Dermis blood vessel endothelial cell (primary cell): ENCODE measurements at regions not wholly inside any gene's neighbourhood (a gene's known extent, or its start where the extent isn't known, plus 50 kb on each side); places are given as distances from the start of the nearest gene placed in this dataset.

Source experiments
- DNase-seq: peaks from one replicate; pipeline ENCODE4 v3.0.0; 2010

DNA sequence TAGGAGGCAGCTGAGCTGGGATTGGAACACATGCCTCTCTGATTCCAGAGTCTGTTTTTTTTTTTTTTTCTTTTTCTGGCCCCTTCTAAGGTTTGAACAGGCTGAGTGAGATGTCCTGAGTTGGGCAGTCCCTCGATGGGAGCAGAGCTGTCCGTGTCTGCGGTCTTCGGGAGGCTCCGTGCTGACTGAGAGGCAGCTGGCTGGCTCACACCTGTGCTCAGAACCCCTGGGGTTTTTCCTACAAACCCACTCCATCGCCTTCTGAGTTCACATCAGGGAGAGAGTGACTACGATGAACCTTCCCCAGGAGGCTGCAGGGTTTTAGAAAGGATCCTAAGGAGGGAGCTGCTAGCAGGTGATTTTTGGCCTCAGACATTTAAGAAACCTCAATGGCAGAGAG is 92.5 kb downstream of the IRF8 start:
- no peak for DNase-seq

DNA sequence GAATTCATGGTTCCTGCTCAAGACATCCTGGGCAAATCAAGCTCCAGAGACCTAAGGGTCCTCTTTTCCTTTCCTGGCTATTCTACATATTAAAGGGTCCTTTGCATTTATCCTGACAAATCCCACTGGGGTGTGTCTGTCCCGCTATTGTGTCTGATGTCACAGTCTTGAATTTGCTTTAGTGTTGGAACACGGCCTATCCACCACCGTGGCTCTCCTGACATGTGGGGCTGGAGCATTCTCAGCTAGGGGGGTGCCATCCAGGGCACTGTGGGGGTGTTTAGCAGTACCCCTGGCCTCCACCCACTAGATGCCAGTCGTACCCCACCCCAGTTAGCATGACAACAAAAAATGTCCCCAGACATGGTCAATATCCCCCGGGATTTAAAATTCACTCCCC is 92.9 kb downstream of the IRF8 start:
- DNase-seq, result no peak

DNA sequence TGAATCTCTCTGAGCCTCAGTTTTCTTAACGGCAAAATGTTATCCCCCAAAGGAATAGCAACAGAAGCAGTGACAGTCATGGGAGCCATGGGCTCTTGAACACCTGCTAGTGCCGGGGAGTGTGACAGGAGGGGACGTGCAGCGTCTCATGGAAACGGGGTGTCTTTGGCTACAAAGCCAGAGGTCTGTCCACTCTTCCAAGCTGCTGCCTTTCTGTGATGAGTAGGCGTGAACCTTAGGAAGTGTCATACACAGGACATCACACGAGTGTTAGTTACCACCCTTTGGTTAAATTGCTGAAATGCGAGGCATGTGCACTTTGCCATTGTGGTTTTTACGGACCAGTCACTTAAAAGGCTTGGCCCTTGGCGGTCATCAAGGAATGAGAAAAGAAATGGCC is 93.4 kb downstream of the IRF8 start:
- no peak for DNase-seq

DNA sequence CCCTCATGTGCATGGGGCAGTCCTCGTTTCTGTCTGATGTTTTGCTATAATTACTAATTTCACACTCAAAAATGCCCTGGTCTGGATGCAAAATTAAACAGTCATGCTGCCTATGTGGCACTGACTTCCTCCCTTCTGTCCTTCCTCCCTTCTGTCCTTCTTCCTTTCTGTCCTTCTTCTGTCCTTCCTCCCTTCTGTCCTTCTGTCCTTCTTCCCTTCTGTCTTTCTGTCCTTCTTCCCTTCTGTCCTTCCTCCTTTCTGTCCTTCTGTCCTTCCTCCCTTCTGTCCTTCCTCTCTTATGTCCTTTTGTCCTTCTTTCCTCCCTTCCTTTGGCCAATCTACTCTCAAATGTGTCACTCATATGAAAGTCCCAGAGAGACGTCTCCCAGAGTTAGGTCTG is 93.8 kb downstream of the IRF8 start:
- DNase-seq, result no peak

DNA sequence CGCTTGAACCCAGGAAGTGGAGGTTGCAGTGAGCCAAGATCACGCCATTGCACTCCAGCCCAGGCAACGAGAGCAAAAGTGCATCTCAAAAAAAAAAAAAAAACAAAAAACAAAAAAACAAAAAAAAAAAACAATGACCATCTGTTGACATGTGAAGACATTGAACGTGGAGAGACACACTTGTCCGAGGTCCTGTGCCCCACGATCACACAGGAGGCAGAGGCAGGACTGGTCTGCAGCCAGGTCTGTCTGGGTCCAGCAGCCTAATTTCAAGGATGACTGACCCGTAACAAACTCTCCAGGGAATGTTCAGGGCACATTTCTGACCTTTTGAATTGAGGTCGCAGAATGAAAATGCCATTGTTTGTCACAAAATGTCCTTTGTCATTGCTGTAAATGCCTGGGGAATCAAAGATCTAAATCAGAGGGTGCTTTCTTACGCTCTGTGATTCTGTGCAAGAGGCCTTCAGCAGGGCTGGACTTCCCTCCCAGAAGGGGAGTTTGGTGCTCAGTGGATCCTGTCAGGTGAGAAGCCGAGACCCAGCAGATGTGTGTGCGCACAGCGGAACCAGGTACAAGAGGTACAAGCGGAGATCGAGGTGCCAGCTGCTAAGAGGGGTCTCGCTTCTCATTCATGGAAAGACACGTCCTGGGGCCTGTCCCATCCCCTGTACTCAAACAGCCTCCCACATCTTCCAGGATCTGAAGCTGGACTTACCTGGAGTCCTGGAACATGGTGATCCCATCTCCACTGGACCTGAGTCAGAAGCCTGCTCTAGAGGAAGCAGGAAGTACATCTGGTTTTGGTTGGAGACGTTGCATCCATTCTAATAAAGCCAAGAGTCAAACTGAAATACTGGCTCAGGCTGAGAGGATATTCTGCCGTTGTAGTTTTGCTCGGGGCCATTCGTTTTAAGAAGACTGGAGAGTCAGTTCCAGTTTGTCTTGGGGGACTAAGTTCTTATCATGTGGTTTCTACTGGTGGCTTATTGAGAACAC is 95.8 kb downstream of the IRF8 start:
- DNase-seq, result no peak

DNA sequence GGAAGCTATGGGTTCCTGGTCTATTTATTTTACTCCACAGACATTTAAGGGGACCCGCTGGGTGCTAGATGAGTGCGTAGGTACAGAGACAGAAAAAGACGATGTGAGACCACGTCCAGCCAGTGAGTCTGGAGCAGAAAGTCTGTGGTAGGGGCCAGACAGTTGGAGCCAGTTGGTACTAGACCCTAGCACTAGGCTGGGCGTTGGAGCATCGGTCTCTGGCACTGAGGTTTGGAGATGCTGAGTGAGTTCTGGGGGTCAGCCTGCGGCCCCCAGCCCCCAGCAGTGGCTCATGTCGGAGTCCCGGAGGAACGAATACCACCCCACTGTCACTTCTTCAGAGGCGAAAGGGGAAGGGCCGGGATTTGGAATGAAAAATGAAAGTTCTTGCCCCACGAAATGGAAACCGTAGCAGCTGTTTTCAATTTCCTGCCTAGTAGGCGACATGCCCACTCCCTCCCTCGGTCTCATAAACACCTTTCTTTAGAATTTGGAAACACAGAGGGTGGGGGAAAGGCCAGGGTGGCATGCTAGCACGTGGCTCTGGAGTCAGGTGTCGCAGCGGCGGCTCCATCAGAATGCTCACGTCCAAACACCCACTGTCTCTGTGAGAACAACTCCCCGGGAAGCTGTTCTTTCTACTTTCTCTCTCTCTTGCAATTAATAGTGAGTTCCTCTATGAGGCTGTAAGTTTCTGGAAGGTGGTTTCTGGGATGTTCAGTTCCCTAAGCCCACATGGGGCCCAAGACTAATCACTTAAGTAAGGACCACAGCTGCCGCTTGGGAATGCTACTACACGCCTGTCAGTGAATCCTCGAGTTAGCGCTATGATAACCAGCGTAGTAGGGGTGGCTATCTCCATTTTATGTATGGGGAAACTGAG is 96.8 kb downstream of the IRF8 start:
- no peak for DNase-seq

DNA sequence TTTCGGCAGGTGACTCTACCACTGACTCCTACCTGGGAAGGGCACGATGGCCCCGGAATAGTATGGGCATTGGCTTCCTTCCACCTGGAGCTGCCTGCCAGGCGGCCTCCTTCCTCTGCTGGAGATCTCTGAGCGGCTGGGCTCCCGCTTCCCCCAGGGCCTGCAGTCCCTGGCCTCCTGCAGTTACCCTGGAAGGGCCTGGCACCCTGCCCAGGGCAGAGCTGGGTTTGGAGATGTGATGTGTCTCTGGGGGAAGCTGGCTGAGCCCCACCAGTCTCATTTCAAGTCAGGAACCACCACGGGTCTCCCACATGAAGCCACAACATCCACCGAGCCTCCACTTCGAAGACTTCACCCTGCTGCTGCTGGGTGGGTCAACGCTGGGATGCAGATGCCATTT is 97.9 kb downstream of the IRF8 start:
- no peak for DNase-seq

DNA sequence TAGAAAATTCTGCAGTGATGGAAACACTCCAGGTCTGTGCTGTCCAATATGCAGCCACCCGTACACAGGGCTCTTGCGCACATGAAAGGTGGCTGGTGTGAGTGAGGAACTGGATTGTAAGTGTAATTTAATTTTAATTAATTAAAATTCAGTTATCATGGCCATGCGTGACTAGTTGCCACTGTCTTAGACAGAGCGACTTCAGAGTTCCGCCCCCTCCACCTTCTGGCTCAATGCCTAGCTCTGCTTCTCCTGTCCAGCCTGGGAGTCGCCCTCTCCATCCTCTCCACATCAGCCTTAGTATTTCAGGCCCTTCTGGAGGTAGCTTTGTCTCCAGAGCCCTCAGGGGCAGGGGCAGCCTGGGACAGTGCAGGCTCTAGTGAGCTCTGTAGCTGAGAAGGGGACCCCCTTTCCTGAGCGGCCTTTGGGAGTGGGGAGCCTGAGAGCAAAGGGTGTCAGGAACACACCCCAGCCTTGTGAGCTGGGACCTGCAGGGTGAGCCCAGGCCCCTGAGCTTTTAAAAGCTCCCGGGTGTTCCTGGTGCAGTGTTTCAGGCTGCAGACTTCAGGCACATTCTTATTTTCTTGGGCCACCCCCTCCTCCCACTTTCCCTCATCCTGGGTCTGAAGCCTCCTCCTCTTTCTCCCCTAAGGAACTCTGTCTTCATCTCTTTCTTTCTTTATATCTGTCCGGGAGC is 99.4 kb downstream of the IRF8 start:
- no peak for DNase-seq

DNA sequence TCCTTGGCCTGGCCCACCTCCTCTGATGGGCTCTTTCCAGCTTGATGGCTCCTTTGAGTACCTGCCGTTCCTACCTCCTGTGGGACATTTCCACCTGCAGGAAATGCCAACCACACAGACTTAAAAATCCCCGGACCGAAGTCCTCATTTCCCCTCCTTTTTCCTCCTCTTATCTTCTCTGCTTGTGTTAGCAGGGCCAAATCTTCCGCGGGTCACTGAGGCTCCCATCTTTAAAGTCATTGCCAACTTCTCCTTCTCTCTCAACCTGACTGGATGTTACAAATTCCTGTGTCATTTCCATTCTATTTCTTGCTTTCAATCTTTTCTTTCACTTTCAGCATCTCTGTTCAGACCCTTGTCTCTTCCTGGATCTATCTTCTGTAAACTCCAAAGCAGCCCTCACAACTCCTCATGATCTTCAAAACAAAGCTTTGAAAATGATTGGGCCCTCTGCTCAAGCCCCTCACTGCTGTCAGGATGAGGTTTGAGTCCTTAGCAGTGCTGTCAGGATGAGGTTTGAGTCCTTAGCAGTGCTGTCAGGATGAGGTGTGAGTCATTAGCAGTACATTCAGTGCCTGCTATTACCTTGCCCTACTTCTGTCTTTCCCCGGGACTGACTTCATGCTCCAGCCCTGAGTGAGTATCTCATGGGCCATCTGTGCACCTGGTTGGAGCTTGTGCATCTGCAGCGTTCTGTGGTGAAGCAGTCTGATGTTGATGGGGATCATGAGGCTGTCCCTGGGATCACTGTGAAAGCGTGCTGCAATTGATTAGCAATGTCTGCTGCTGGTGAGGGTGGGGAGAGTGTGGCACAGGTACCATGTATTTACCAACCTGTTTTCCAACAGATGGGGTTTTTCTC is 100.1 kb downstream of the IRF8 start:
- DNase-seq, result no peak

DNA sequence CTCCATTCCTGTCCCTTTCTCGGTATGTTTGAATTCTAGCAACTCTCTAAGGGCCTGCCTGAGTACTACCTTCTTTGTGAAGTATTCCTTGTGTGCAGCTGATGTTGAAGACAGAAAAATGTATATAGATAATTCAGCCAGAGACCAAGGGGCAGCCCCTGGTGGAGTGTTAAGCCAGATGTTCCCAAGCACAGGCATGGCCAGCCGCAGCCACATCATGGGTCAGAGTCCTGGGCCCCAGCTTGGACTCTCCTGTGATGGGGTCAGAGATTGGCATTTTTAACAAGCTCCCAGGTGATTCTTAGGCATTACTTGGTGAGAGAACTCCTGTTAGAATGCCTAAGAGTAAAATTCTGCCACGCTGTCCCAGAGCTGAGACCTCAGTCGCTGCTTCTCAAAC is 100.8 kb downstream of the IRF8 start:
- no peak for DNase-seq

DNA sequence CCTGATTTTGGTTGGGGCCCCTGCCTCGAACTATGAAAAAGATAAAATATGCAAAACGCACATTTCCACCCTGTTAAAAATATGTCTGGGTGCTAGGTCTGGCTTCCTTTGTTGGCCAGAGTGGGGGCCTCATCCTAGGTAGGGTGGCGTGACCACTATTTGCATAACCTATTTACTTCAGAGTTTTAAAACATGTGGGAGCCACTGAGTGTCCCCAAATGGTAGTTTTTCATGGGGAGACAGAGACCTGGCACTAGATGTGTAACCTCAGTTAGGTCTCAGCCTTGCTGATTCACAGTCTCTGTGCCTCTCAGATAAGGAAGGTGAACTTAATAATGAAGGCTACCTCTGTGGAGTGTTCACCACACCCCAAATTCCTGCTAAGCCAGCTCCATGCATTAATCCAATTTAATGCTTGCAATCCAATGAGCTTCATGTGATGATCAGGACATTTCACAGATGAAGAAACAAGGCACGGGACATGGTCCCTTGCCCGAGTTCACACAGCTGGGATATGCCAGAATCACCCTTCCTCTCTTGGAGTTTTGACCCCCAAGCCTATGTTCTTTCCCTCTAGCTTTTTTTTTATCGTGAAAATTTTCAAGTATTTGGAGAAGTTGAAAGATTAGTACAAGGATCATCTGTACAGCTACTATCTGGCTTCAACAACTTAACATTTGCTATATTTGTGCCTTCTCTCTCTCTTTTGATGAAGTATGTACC is 103.4 kb downstream of the IRF8 start:
- no peak for DNase-seq

DNA sequence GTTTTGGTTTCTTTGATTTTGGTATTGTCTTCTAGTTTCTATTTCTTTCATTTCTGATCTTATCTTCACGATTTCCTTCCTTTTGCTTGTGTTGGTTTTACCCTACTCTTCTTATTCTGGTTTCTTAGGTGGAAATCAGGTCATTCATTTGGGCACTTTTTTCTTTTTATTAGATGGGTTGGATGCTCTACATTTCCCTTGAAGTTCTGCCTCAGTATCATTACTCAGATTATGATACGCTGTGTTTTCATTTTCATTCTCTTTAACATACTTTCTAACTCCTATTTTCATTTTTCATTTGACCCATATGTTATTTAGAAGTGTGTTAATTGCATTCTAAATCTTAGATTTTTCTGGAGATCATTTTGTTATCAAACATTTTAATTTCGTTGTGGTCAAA is 108.6 kb downstream of the IRF8 start:
- no peak for DNase-seq

DNA sequence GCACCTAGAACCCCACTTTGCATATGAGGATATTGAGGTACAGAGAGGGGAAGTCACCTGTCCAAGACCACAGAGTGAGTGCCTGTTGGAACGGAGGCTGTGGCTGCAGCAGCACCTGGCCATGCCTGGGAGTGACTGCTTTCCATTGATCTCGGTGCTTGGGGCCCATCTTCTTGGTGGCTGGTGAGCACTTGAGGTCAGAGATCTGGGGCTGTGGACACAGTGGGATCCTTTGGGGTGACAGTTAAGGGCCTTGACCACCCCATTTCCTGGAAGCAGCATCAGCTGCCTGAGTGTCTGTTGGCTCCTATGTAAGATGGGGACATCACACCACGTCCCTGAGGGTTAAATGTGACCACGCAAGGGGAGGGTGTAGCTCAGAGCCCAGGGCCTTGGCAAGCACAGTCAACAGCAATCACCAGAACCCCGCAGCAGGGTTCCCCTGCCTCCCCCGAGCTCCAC is 111.7 kb downstream of the IRF8 start:
- DNase-seq, result no peak

DNA sequence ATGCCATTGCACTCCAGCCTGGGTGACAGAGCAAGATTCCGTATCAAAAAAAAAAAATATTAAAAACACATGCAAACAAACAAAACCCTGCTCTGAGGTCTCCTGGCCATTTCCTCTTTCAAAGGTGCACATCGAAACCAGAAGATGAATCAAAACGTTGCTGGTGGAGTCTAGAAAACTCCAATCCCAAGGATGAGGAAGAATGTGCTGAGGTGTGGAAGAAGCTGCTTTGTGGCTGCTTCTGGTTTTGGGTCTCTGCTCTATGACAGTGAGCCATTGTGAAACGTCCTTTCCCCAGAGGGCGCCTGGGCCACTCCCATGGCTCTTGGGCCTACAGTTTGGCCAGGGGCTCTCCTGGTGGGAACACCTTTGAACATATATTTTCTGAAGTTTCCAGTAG is 112.6 kb downstream of the IRF8 start:
- no peak for DNase-seq

DNA sequence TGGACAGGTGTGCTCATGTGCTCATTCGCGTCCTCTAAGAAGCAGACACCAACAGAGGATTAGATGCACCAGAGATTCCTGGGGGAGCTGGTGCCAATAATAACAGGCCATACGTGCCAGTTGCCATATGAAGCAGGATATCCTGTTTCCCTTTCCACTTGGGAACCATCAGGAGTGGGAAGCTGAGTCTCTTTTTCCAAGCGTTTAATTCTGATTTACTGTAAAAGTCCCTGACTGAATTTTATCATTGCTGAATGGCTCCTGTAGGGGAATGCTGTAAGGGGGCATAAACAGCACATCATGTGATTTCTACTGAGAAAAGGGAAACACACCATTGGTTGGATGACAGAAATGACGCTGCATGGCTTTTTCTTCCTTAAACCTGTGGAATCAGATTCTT is 113.3 kb downstream of the IRF8 start:
- peak; percentile 51 for DNase-seq

DNA sequence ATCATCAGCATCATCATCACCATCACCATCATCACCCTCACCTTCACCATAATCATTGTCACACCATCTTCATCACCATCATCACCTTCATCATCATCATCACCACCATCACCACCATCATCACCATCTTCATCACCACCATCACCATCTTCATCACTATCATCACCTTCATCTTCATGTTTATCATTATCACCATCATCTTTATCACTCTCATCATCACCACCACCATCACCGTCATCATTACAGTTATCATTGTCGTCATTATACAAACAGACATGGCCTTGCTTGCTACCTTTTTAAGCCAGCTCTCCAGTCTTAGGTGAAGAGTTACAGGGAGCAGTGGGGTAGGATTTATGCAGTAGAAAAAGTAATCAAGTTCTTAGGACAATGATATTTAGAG is 114.9 kb downstream of the IRF8 start:
- no peak for DNase-seq

DNA sequence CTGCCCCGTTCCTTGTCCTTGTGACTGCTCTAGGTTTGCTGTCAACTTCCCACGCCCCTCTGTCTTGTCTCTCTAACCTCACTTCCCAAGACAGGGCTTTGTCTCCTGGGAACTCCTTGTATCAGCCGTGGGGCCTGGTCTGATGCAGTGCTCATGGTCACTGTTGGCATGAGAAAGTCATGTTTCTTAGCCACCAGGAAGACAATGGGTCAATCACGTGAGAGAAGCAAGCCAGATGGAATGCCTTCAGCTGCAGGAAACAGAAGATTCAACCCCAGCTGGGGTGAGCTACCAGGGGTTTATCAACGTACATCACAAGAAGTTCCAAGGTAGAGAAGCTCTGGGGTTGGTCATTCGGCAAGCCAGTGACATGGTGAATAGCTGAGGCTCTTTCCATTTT is 116.6 kb downstream of the IRF8 start:
- peak; percentile 56 for DNase-seq

DNA sequence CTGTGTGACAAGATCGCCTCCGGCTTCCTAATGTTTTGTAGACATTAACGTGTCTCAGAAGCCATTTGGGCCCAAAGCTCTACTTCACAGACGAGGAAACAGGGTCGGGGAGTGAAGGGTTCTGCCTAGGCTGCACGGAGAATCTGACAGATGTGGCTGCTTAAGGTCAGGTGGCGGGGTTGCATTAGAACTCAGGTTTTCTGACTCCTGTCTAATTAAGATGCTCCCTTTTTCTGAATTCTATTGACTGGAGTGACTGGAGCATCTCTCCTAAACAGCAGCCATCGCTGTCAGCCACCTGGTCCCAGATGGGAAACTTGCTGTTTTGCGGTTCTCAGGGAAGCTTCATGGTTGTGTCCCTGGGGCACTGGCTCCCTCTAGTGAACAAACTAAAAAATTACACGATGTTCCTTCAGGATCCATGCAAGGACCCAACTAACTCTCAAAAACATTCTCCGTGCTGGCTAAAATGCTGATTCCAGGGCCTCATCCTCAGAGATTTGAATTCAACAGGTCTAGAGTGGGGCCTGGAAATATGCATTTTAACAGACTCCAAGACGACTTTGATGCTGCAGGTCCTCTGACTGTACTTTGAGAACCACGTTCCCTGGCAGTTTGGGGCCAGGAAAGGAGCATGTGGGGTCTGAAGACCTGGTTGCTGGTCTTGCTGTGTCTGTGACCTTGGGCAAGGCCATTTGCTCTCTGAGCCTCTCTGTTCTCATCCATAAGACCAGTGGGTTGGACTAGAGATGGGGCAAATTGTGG is 117.4 kb downstream of the IRF8 start:
- DNase-seq, result peak; percentile 79

DNA sequence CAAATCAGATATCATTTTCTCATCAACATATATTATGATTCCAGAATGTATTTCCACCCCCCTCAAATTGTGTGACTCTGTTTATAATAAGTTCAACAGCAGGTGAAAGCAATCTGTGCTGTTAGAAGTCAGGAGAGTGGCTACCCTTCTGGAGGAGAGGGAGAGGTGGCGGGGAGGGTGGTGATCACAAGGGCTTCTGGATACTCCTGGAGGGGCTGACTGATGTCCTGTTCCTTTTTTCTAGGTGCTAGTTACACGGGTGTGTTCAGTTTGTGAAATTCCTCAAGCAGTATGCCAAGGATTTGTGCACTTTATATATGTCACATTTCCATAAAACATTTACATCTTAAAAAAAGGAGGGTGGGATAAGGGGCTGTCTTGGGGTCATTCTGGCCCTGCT is 119.1 kb downstream of the IRF8 start:
- DNase-seq, result no peak

DNA sequence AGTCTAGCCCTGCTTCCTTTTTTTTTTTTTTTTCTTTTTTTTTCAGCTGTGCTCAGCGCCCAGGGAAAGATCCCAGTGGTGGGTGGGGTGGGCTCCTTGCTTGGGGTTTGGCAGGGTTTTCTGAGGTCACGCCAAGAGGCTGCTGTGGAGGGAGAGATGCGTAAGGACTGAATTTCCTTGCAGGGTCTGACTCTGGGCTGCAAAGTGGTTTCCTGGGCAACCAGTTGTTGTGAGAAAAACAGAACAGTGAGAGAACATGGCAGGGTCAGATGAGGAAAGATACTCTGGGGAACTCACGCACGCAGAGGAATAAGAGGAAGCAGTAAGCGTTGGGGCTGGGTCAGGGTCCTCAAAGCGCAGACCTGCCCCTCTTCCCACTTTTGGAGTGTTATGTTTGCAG is 119.5 kb downstream of the IRF8 start:
- peak; percentile 20 for DNase-seq
